Liver (tissue), 8 donors: ENCODE measurements at regions not wholly inside any gene's neighbourhood (a gene's known extent, or its start where the extent isn't known, plus 50 kb on each side); places are given as distances from the start of the nearest gene placed in this dataset.

Experiments used
- DNase-seq: peaks from one replicate; pipeline ENCODE4 v3.0.0-alpha.2; 2017; ENCODE audit warnings: low spot score
- H3K27ac ChIP-seq, 2 donors: one replicate each; pipeline ENCODE4 v1.7.0; 2013; ENCODE audit warnings: inconsistent platforms in 2 of 2, low read length in 2 of 2, control low read depth in 1 of 2, low read depth in 1 of 2, mild to moderate bottlenecking in 1 of 2
- H3K27me3 ChIP-seq, 4 donors: one replicate each; pipeline versions ENCODE4 v1.6.1 to v1.7.0; 2013; ENCODE audit warnings: low read length in 3 of 4, inconsistent platforms in 1 of 4, mild to moderate bottlenecking in 1 of 4, moderate library complexity in 1 of 4; ENCODE audit not compliant: control insufficient read depth in 4 of 4, insufficient read depth in 4 of 4
- H3K36me3 ChIP-seq, 4 donors: one replicate each; pipeline versions ENCODE4 v1.6.1 to v1.7.0; 2013; ENCODE audit warnings: low read length in 3 of 4, mild to moderate bottlenecking in 3 of 4, low read depth in 1 of 4, moderate library complexity in 1 of 4; ENCODE audit not compliant: control insufficient read depth in 4 of 4, insufficient read depth in 3 of 4
- H3K4me1 ChIP-seq, 4 donors: one replicate each; pipeline versions ENCODE4 v1.6.1 to v1.7.0; 2013; ENCODE audit warnings: low read length in 3 of 4, mild to moderate bottlenecking in 3 of 4, moderate library complexity in 1 of 4; ENCODE audit not compliant: control insufficient read depth in 4 of 4, insufficient read depth in 4 of 4
- H3K4me3 ChIP-seq, 3 donors: one replicate each; pipeline versions ENCODE4 v1.6.1 to v1.7.0; 2013; ENCODE audit warnings: low read length in 3 of 3, control low read depth in 1 of 3, low read depth in 1 of 3, mild to moderate bottlenecking in 1 of 3
- H3K9ac ChIP-seq, 2 donors: one replicate each; pipeline ENCODE4 v1.7.0; 2013; ENCODE audit warnings: low read length in 2 of 2, mild to moderate bottlenecking in 2 of 2, moderate library complexity in 2 of 2, control low read depth in 1 of 2, low read depth in 1 of 2
- H3K9me3 ChIP-seq, 4 donors: one replicate each; pipeline versions ENCODE4 v1.6.1 to v1.7.0; 2013; ENCODE audit warnings: low read length in 3 of 4; ENCODE audit not compliant: control insufficient read depth in 4 of 4
- CTCF ChIP-seq: fragments of 150-350 bp; IDR thresholded peaks from 2 replicates; pipeline ENCODE4 v1.5.1; 2017; ENCODE audit warnings: improper control_type of control experiment, low read depth, low read length; ENCODE audit not compliant: missing input control
- EGR1 ChIP-seq, 2 donors: IDR thresholded peaks; 2 replicates each; pipeline ENCODE4 v1.6.1; 2016 to 2018; ENCODE audit warnings: antibody characterized with exemption in 2 of 2, low read depth in 2 of 2
- FOXA1 ChIP-seq: IDR thresholded peaks from 2 replicates; pipeline ENCODE4 v1.6.1; 2016; ENCODE audit warnings: antibody characterized with exemption
- FOXA2 ChIP-seq: IDR thresholded peaks from 2 replicates; pipeline ENCODE4 v1.6.1; 2016; ENCODE audit warnings: antibody characterized with exemption
- GABPA ChIP-seq, 2 donors: IDR thresholded peaks in 1 of 2; conservative IDR thresholded peaks in 1 of 2; 2 replicates each; pipeline ENCODE4 v1.6.1; 2016; ENCODE audit warnings: antibody characterized with exemption in 2 of 2, mild to moderate bottlenecking in 1 of 2, moderate library complexity in 1 of 2
- HNF4A ChIP-seq, 2 donors: conservative IDR thresholded peaks; 2 replicates each; pipeline ENCODE4 v1.6.1; 2016; ENCODE audit warnings: antibody characterized with exemption in 2 of 2, mild to moderate bottlenecking in 2 of 2
- HNF4G ChIP-seq: IDR thresholded peaks from 2 replicates; pipeline ENCODE4 v1.6.1; 2016; ENCODE audit warnings: antibody characterized with exemption
- JUND ChIP-seq, 2 donors: IDR thresholded peaks; 2 replicates each; pipeline ENCODE4 v1.6.1; 2016; ENCODE audit warnings: antibody characterized with exemption in 2 of 2
- MAX ChIP-seq: IDR thresholded peaks from 2 replicates; pipeline ENCODE4 v1.6.1; 2016; ENCODE audit warnings: antibody characterized with exemption
- NR2F2 ChIP-seq: IDR thresholded peaks from 2 replicates; pipeline ENCODE4 v1.6.1; 2016; ENCODE audit warnings: antibody characterized with exemption
- RAD21 ChIP-seq, 2 donors: IDR thresholded peaks; 2 replicates each; pipeline ENCODE4 v1.6.1; 2016; ENCODE audit warnings: antibody characterized with exemption in 2 of 2, mild to moderate bottlenecking in 2 of 2
- REST ChIP-seq: IDR thresholded peaks from 2 replicates; pipeline ENCODE4 v1.6.1; 2016; ENCODE audit warnings: antibody characterized with exemption, mild to moderate bottlenecking
- RXRA ChIP-seq, 2 donors: IDR thresholded peaks; 2 replicates each; pipeline ENCODE4 v1.6.1; 2017 to 2018; ENCODE audit warnings: antibody characterized with exemption in 2 of 2, mild to moderate bottlenecking in 1 of 2
- SP1 ChIP-seq: IDR thresholded peaks from 2 replicates; pipeline ENCODE4 v1.6.1; 2018; ENCODE audit warnings: antibody characterized with exemption, mild to moderate bottlenecking
- TAF1 ChIP-seq: conservative IDR thresholded peaks from 2 replicates; pipeline ENCODE4 v1.6.1; 2016; ENCODE audit warnings: antibody characterized with exemption, mild to moderate bottlenecking
- YY1 ChIP-seq: IDR thresholded peaks from 2 replicates; pipeline ENCODE4 v1.6.1; 2016; ENCODE audit warnings: antibody characterized with exemption, mild to moderate bottlenecking
- ZBTB33 ChIP-seq: IDR thresholded peaks from 2 replicates; pipeline ENCODE4 v1.6.1; 2016; ENCODE audit warnings: antibody characterized with exemption
- WGBS: extraction: QIAGEN DNeasy Blood & Tissue Kit; methylation state at CpG from one replicate; pipeline ENCODE4 v1.1.7; 2013; 5-methylcytosine and 5-hydroxymethylcytosine counted together
- donor health status: healthy.
- donor health status: healthy.
- donor health status: healthy.
- donor health status: healthy.
- donor health status: healthy.

GRCh38 chr2:81658227-81658626, 1353.7 kb upstream of the LRRTM1 start:
- TF ChIP-seq MAX (no peak), HNF4A (conservative IDR thresholded peaks at IDR 0.05) (no peak), YY1 (no peak), TAF1 (no peak), EGR1 (IDR thresholded peaks at IDR 0.05; ENCODE audit: low read depth in 2 of 2) (no peak), RAD21 (IDR thresholded peaks at IDR 0.05) (no peak), JUND (IDR thresholded peaks at IDR 0.05) (no peak), CTCF (no peak), FOXA1 (no peak), REST (no peak), GABPA (IDR thresholded peaks at IDR 0.05 in 1 of 2, conservative IDR thresholded peaks at IDR 0.05 in 1 of 2) (no peak), FOXA2 (no peak), ZBTB33 (no peak), RXRA (IDR thresholded peaks at IDR 0.05) (no peak), SP1 (no peak), HNF4G (no peak), NR2F2 (no peak)
- Histone ChIP-seq H3K27ac (no peak overlapping the region), H3K27me3 (no peaks in the 10 kb centered on the region), H3K9me3 (peaks cover 0 to 10% (median 3%) of the 10 kb centered on the region in 4 donors), H3K4me1 (no peaks in the 10 kb centered on the region), H3K9ac (no peak overlapping the region), H3K4me3 (no peak overlapping the region), H3K36me3 (no peaks in the 10 kb centered on the region)
- no peak for DNase-seq
- 85% methylated on average over 4 of the region's 4 CpGs for WGBS
